NOMO-1 treated with DMSO at 0.1 percent for 48 hours (cell line): ENCODE measurements at regions not wholly inside any gene's neighbourhood (a gene's known extent, or its start where the extent isn't known, plus 50 kb on each side); places are given as distances from the start of the nearest gene placed in this dataset.

Experiments used
- DNase-seq: peaks from one replicate; lab custom pipeline; 2025; ENCODE audit not compliant: unreplicated experiment; lab: John Stamatoyannopoulos, UW

DNA sequence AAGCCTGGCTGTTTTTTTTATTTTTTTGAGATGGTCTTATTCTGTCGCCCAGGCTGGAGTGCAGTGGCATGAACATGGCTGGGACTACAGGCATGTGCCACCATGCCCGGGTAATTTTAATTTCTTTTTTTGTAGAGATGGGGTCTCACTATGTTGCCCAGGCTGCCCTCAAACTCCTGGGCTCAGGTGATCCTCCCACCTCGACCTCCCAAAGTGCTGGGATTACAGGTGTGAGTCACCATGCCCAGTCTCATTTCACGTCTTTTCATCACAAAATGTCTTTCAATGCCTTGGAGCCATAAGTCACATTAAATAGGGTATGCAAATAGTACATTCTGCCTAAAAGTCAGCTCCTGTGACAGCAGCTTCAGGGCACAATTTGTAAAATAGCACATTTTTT lies 52.8 kb downstream of the SOX2 start:
- no peak for DNase-seq

DNA sequence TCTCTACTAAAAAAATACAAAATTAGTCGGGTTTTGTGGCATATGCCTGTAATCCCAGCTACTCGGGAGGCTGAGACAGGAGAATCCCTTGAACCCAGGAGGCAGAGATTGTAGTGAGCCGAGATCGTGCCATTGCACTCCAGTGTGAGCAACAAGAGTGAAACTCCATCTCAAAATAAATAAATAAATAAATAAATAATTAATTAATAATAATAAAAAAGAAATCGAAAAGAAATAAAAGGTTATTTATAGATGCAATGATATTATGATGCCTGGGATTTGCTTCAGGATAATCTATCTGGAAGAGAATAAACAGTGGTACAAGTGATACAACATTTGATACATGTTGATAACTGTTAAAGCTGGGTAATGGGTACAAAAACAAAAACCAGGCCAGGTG lies 58.6 kb downstream of the SOX2 start:
- DNase-seq = no peak

DNA sequence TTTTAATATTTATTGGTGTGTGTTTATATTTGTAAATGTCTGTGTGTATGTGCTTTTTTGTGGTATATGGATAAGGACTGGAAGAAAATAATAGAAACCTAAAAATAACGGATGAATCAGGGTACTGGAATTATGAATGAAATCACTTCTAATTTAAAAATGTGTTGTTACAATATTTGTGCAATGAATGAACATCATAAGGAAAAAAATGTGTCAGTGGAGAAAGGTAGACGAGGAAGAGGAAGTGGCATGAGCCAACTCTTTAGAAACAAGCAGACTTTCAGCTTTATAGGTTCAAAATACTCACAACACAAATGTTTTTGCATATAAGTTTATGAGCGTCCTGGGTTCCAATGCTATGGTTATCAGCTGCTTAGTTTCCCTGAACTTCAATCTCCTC lies 59.4 kb downstream of the SOX2 start:
- DNase-seq = no peak

DNA sequence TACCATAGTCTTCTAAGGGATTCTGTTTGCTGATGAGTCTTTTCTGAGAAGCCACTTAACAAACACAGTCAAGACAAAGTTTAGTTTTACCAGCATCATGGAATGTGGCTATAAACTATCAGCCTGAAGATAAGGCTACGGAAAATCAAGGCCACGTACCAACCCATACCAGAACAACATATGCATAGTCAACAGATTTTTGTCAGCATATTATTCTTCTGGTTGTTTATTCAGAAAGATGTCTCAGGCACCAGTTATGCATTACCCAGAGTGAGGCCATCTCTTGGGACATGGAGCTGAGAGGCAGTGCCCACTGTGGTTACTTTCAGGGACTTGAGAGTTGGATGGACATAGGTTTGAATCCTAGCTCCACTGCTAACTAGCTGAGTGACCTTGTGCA lies 60.4 kb downstream of the SOX2 start:
- DNase-seq = no peak

DNA sequence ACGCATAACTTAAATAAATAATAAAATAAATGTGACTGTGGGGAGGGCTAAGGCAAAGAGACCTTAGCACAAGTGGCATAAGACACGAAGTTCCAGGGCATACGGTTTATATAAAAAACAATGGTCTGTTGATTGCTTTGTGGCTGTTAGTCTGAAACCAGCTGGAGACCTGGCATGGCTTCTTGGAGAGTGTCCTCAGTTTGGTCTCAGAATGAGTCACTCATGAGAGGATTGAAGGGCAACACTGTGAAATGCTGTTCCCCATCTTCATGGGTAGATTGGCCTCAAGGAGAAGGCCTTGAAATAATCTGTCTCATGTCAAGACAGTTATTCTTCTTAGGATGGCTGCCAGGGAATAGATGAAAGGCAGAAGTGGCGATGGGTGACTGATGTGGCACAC lies 62.2 kb downstream of the SOX2 start:
- DNase-seq = no peak

DNA sequence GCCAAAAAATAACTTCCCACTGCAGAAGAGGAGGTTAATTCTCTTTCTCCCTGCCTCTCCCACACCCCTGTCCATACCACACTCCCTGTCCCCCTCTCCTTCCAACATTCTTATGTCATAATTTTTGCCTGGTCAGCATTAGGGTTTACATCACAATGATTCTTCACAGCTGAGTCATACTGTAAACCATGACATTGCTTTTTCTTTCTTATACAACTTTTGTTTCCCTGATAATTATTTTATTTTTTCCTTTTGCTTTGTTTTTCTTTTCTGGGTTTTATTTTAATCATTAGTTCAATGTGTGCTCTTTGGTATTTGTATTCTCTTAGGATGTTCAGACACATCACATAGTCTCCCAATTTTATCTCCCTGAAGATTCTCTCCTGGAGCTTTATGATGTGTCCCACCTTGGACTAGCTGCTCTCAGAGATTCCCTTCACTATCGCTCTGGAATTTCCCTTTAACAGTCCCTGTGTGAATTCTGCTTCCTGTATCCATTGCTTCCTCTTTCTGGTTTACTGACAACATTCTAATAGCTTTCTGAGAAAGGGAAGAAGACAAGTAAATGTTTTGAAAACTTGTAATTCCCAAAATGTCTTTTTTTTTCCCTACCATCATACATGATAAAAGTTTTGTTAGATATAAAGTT lies 70.7 kb downstream of the SOX2 start:
- DNase-seq = no peak

DNA sequence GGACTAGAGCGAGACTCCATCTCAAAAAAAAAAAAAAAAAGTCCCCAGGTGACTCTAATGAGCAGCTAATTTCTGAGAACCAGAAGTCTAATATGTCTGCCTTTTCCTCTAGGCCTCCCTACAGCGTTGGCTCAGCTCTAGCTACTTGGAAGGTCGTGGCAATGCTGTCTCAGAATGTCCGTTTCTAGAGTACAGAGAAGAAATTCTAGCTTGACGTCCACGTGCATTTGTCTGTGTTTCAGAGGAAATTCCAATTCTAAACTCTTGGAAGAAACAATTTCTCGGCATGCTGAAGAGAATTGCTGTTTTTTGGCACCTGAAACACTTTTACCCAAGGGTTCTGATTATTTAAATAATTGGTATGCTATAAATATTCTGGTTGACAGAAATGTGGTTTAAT lies 78.8 kb downstream of the SOX2 start:
- no peak for DNase-seq

DNA sequence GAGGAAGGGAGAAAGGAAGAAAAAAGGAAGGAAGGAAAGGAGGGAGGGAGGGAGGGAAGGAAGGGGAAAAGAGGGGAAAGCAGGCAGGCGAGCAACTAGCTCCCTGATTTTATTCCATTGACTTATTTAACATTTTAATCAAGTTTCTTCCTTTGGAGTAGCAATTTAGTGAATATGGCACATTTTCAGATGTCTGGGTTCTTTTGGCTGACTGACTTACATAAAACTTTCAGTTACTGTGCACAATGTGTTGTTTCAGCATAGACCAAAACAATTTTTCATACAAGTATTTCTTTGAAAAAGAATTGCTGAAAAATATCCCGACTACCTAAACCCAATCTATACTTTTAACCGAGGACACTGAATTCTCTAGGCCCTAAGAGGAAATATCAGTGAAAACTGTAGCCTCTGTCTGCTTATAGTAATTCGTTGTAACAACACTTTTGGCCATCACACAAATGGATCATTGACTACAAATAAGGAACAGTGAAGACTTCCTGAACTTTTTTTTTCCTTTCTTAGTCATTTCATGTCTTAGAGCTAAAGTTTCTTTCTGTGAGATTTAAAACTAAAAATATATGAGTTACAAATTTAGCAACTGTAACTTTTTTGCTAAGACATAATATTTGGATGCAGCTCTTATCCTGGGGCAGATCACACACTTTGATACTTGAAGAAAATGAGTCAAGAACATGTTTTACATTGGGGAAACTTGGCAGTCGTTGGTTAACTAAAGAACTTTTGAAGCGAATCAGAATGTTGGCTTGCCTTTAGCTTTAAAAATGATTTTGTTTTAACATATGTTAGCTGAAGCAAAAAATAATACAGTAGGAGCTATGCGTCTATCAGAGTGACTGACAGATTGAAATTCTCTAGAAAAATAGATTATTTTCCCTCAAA lies 79.6 kb downstream of the SOX2 start:
- no peak for DNase-seq

DNA sequence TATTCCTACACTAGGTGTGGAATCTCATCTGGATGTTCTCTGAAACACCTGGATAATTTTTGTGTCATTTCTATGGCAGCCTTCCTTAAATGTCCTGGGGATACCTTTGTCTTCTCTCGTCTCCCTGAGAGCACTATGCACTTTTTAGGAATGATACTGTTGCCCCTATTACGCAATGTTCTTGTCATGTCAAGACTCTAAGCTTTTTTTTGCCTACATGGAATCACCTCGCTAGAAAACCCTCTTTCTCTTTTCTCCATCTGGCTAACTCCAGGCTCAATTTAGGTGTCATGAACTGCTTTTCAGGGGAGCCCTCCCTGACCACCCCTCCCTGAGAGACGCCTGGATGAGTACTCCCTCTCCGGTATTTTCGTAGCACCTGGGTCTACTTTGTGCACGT lies 81.3 kb downstream of the SOX2 start:
- no peak for DNase-seq

DNA sequence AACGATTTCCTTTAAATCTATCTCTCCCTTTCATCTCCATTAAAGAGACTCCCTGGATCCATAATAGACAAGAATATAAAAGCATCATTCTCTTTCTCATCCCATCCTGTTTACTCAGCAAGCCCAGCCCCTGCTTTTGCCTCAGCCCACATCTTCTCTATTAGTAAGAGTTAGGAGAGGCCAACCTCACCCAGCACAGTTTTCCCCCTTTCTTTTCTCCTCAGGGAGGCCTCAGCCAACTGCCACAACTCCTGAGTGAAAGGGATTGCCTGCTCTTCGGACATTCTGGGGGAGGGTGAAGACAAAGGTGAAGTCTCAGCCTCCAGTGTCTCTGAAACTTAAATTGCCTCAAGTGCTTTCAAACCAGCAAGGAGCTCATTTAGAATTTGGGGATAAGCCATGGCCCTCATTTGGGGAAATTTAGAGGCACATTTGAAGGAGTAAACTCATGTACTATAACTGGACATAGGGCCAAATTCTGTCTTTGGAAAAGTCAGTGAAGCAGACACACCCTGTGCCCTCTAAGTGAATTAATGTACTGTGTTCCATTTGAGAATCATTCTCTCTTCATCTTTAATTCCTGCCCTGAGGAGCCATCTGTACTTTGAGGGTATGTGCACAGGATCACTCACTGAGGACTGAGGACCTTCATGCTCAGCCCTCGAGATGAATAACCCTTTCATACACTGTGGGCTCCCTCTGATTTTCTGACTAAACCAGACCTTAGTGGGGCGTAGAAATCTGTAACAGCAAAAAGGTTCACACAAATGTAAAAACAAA lies 82.5 kb downstream of the SOX2 start:
- no peak for DNase-seq

DNA sequence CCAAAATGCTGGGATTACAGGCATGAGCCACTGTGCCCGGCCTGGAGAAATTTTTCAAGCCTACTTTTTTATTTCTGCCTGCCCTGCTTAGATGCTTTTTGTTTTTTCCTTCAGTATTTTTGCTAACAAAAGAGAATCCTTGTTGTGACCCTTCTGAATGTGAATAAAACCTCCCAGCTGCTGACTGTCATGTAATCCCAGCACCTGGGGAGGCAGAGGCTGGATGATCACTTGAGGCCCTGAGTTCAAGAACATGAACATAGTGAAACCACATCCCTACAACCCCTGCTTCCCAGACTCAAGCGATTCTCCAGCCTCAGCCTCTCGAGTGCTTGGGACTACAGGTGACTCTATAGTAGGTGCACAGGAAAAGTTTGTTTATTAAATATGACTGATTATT lies 84.9 kb downstream of the SOX2 start:
- DNase-seq = no peak

DNA sequence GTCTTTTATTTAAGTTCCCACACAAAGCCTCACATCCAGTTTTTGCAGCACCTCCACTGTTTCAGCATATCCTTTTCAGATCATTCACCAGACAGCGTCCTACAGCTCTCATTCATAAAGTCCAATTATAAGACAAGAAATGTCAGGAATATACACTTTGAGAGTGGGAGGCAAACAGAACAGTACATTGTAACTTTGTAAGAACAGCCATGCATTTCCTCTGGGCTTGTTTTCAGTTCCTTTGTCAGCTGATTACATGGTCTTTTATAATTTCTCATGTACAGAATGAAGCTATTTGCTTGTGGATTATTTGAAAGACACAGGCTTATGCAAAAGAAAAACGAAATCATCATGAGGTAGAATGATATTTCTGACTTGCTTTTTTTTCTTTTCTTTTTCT lies 85.7 kb downstream of the SOX2 start:
- DNase-seq = no peak

DNA sequence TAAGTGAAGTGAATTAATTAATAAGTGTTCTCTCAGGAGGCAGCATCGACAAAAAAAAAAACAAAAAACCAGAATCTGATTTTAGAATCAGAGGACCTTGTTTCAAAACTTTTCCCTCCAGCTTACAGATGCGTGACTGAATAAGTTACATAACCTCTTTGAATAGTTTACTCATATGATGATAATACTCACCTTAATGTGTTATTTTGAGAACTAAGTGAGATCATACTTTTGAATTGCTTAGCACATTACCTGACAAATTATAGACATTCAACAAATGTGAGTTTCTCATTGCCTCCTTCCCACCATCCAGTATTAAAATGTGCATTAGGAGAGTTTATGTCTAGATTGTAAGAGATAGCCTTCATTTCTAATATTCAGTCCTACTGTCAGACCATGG lies 94.0 kb downstream of the SOX2 start:
- DNase-seq = no peak

DNA sequence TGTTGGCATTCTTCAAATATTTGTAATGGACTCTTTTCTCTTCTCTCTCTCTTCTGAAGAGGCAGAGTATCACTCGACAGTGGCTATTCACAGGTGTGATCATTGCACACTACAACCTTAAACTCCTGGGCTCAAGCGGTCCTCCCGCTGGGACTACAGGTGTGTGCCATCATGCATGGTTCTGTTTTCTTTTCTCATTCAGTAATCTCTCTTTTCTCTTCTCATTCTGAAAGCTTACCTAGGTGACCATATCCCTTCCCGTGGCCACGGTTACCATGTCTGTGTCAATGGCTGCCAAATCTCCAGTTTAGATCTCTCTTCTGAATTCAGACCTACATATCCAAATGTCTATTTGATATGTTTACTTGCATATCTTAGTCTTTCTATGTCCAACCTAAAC lies 96.3 kb downstream of the SOX2 start:
- DNase-seq = no peak

DNA sequence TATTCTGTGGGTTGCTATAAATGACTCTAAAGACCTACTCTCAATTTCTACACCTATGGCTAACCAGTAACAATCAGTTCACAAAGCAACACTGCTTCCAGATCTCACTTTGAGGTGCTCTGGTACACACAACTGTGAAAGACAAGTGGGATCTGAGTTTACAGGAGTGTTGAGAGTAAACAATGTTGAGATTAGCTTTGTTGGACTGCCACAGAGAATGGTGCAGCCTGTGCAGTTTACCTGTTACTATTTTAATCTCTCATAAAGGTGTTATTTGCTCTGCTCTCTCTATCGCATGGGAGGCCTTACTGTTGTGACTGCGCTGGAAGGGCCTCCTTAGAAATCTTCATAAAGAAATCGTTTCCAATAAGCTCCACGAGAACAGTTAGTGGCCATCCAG lies 112.0 kb downstream of the SOX2 start:
- DNase-seq = no peak

DNA sequence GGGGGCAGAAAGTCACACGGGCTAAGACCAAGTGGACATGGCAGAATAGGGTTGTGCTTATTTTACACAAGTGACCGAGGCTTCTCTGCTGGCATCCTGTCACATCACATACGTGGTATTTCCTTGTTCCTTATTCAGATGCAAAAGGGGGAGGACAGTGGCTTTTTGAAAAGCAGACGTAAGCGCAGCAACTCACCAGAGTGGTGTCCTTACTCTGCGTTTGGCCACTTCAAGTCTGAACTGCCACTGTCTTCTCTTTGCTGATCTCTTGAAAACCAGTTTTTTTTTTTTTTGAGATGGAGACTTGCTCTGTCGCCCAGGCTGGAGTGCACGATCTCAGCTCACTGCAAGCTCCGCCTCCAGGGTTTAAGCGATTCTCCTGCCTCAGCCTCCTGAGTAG lies 113.2 kb downstream of the SOX2 start:
- no peak for DNase-seq

DNA sequence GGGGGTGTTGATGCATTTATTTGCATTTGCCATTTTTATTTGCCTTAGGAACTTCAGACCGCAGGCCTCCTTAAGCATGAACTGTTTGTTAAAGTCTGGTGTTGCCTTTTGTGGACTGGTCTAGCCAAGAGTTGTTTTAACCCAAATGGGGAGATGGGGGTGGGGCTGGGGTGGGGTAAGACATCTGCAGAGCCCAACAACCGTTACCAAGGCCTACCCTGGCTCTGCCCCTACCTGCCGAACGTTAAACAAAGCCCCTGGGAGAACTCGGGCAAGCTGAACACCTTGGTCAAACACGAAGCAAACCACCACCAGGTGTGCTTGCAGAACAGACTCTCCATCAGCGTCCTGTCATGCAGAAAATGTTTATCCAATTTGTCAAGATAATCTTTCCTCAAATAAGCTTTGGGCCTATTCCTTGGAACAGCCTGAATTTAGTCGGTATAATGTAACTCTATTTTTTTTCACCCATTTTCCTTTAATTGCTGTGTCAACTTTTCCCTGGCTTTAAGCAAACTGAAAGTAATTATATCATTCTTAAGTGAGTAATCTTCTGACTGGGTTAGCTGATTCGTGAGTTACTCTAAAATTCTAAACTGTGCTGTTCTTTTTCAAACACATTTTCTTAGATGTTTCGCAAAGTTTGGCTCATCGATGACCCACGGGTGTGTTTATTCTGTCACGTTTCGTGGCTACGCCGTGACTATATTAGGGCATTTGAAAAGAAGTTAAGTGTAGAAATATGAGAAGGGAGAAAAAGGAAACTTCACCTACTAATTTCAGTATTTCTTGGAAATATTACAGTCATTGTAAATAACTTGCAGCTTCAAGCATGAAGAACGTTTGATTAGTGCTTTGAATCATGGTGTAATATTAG lies 127.6 kb downstream of the SOX2 start:
- no peak for DNase-seq

DNA sequence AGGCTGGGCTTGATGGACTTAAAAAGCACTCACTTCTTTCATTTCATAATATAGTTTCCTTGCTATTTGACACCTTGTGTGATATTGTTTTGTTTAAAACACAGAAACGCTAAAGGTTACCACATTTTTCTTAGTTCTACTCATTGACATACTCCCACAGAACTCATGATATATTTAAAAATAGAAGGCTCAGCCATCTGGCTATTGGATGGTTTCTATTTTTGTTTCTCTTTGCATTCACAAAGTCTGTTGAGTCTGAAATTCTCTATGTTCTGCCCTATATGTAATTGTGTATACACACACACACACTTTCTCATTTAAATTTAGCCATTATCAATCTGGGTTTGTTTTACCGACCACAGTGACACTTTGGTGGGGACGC lies 128.2 kb downstream of the SOX2 start:
- no peak for DNase-seq

DNA sequence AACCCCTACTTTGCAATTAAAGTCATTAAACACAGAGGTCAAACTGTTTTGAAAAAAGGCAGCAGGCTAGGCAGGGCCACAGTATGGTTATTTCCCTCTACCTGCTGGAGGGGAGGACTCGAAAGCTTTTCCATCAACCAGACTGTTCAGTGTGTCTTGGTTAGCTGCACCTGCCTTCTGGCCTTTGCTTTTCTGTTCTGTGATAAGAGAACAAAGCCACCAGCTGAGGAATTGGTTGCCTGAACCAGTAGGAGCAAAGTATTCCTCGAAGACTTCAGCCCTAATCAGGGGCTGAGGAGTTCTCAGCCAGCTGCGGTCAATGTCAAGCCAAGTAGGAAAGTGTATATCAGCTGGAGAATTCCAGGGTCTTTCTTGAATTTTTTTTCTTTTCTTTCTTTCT lies 132.5 kb downstream of the SOX2 start:
- no peak for DNase-seq

DNA sequence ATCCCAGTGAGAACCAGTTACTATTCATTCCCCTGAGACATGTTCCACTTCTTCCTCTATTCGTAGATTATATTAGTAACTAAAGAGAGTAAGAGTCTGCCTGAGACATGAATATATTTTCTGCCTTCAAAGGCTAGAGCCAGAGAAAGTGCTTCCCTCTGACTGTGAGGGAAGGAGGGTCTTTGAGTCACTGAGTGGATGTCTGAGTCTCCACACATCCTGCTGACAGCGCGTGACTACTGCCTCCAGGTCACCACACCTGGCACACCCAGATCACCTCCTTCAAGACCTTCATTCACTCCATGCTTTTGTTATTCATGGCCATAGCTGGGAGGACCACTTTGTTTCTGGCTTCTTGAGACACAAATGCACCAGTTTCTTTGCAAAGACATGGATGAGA lies 135.6 kb downstream of the SOX2 start:
- no peak for DNase-seq

DNA sequence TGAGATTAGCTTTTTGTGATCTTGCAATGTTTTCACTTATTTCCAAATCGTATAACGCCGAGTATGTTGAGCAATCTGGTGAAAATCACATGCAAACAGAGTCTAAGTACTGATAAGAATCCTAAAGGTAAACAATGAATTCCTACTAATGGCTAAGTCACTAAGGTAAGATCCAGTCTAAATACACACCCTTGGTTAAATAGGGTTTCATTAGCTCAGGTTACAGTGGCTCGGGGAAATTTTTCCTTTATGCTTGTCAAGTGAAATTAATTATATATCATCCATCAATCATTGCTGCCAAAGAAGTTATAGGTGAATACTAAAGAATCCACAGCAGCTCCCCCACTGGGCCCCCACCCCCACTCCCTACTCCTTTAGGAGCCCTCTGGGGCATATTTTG lies 139.3 kb downstream of the SOX2 start:
- no peak for DNase-seq
